ENCODE measurements at regions not wholly inside any gene's neighbourhood (a gene's known extent, or its start where the extent isn't known, plus 50 kb on each side); places are given as distances from the start of the nearest gene placed in this dataset.

DNA sequence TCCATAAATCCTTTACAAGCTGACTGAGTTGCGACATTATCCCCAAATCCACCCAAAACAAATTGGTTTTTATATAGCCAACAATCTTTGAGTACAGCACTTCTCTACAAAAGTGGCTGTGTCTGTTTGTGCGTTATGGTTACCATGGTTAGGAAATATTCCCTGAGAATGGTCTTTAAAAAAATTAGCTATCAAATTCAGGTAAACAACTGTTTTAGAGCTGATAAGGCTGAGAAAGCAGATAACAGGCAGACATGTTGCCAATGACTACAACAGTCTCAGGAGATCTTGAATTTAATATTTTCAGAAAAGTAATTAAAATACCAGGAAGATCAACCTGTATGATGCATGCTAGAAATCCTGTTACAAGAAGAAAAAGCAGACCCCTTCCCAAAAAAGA, 248.0 kb downstream of the RASSF9 start:
- TF ChIP-seq TCF7 (CRISPR knock-in tag; IDR thresholded peaks at IDR 0.05; ENCODE audit: low read depth) (no peak), NR2C2 (CRISPR knock-in tag; IDR thresholded peaks at IDR 0.05) (no peak)

Data from WTC11 (cell line).